ENCODE measurements at regions not wholly inside any gene's neighbourhood (a gene's known extent, or its start where the extent isn't known, plus 50 kb on each side); places are given as distances from the start of the nearest gene placed in this dataset.
A peak's percentile ranks its signal among the peaks of the same experiment; 100 is the strongest.

DNA sequence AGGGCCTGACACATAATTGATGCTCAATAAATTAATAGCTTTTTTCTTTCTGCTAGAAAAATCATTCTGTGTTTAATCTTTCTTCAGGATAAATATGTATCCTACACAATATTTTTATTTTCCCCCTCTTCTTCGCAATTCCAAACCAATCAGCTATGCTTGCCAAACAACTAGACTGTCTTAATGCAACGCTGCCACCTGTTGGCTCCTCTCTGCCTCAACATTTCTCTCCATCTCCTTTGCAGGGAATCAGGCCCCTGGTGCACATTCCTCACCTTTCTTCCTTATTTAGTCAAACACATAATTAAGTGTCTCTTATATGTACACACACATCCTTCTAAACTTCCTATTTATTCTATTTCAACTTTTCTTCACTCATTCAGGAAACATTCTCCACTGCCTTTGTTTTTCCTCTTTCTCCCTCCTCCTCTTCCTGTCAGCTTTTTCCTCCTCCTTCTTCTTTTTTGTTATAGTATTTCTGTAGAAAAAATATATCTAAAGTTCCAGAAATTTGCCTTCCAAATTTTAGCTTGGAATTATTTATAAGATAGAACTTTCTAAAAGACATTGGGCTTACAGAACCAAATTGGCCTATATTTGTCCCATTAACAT is 406.0 kb downstream of the PRKD1 start:
- intact Hi-C loops (cut with micrococcal nuclease): loop anchor here (1.0 to 2.0 kb wide), 2 partner anchors 505 to 767 kb away; no protein-coding TSS in a partner anchor

More for the DNA sequence above, 406.0 kb downstream of the PRKD1 start:
- POLR2A ChIA-PET: no interaction called here
- Mint-ChIP-seq H3K4me3 (ENCODE audit: unreplicated experiment) (no peak overlapping the region), H3K9me3 (ENCODE audit: unreplicated experiment) (peaks cover 16% of the 10 kb centered on the region), H3K36me3 (ENCODE audit: insufficient read depth, unreplicated experiment) (no peaks in the 10 kb centered on the region), H3K4me1 (ENCODE audit: insufficient read depth, unreplicated experiment) (no peaks in the 10 kb centered on the region), H3K27me3 (ENCODE audit: insufficient read depth, unreplicated experiment) (peaks cover 44% of the 10 kb centered on the region), H3K27ac (ENCODE audit: low read depth, unreplicated experiment) (no peak overlapping the region)
- DNase-seq (ENCODE audit: unreplicated experiment): peak; percentile 37
- CTCF ChIA-PET: interaction anchor here (0.5 to 2.5 kb wide), 9 partner anchors 9 to 775 kb away, joined by 3 to 8 read pairs (median 3); no protein-coding TSS in a partner anchor
- no TSS peak for BruUV-seq (replicated peaks)
- TF ChIP-seq, protein P1, sequence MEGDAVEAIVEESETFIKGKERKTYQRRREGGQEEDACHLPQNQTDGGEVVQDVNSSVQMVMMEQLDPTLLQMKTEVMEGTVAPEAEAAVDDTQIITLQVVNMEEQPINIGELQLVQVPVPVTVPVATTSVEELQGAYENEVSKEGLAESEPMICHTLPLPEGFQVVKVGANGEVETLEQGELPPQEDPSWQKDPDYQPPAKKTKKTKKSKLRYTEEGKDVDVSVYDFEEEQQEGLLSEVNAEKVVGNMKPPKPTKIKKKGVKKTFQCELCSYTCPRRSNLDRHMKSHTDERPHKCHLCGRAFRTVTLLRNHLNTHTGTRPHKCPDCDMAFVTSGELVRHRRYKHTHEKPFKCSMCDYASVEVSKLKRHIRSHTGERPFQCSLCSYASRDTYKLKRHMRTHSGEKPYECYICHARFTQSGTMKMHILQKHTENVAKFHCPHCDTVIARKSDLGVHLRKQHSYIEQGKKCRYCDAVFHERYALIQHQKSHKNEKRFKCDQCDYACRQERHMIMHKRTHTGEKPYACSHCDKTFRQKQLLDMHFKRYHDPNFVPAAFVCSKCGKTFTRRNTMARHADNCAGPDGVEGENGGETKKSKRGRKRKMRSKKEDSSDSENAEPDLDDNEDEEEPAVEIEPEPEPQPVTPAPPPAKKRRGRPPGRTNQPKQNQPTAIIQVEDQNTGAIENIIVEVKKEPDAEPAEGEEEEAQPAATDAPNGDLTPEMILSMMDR (IDR thresholded peaks at IDR 0.05; ENCODE audit: unreplicated experiment): peak; percentile 40
